ENCODE measurements at regions not wholly inside any gene's neighbourhood (a gene's known extent, or its start where the extent isn't known, plus 50 kb on each side); places are given as distances from the start of the nearest gene placed in this dataset.
"Not testable (repeated sequence)": the region's sequence is repeated elsewhere in the genome, so short reads cannot be mapped to it uniquely, and the experiment has no call there.

GRCh38 chr10:42234506-42234905 lies 403.9 kb downstream of the ZNF33B start:
- H3K4me1 ChIP-seq; intact Hi-C loops (cut with DNase I; ENCODE audit: low total_unique reads): not testable (repeated sequence)

GRCh38 chr10:42233461-42234206 lies 404.7 kb downstream of the ZNF33B start:
- not testable (repeated sequence) for H3K4me1 ChIP-seq
- WGBS, 5 donors, result 72 to 91% (median 87%) methylated on average over 5 to 8 of the region's 8 CpGs

More at GRCh38 chr10:42234506-42234905, 403.9 kb downstream of the ZNF33B start:
- not testable (repeated sequence) for H3K27me3 ChIP-seq (replicated peaks in 1 of 7); H3K4me3 ChIP-seq; H3K36me3 ChIP-seq; H3K27ac ChIP-seq; DNase-seq
- 78 to 92% (median 82%) methylated on average over 4 to 5 of the region's 5 CpGs for WGBS, 5 donors
- H3K9me3 ChIP-seq, result peaks cover 0 to 16% (median 0%) of the 10 kb centered on the region in 8 donors

GRCh38 chr10:42232955-42233354 lies 405.4 kb downstream of the ZNF33B start:
- DNase-seq; H3K4me1 ChIP-seq; H3K27ac ChIP-seq; intact Hi-C loops (cut with DNase I; ENCODE audit: low total_unique reads); H3K27me3 ChIP-seq (replicated peaks in 1 of 7); H3K36me3 ChIP-seq; H3K4me3 ChIP-seq: not testable (repeated sequence)
- WGBS, 5 donors, result 67 to 92% (median 78%) methylated on average over 1 of the region's 1 CpG; no CpG with 5 or more reads in 2 of the 5 donors
- H3K9me3 ChIP-seq, result peaks cover 0 to 20% (median 0%) of the 10 kb centered on the region in 8 donors

More at GRCh38 chr10:42233461-42234206, 404.7 kb downstream of the ZNF33B start:
- H3K27me3 ChIP-seq (replicated peaks in 1 of 7); H3K4me3 ChIP-seq; H3K27ac ChIP-seq; intact Hi-C loops (cut with DNase I; ENCODE audit: low total_unique reads); H3K36me3 ChIP-seq; DNase-seq: not testable (repeated sequence)
- H3K9me3 ChIP-seq, result peaks cover 0 to 20% (median 0%) of the 10 kb centered on the region in 8 donors

GRCh38 chr10:42230812-42231211 lies 407.6 kb downstream of the ZNF33B start:
- DNase-seq; H3K4me1 ChIP-seq; intact Hi-C loops (cut with DNase I; ENCODE audit: low total_unique reads); H3K36me3 ChIP-seq; H3K27me3 ChIP-seq (replicated peaks in 1 of 7); H3K27ac ChIP-seq; H3K4me3 ChIP-seq: not testable (repeated sequence)
- peaks cover 0 to 19% (median 0%) of the 10 kb centered on the region in 8 donors for H3K9me3 ChIP-seq
- WGBS, 5 donors, result 70 to 84% (median 78%) methylated on average over 4 of the region's 4 CpGs

GRCh38 chr10:42230115-42230514 lies 408.3 kb downstream of the ZNF33B start:
- H3K27ac ChIP-seq; H3K27me3 ChIP-seq (replicated peaks in 1 of 7); intact Hi-C loops (cut with DNase I; ENCODE audit: low total_unique reads); H3K36me3 ChIP-seq; DNase-seq; H3K4me3 ChIP-seq; H3K4me1 ChIP-seq: not testable (repeated sequence)
- peaks cover 0 to 16% (median 0%) of the 10 kb centered on the region in 8 donors for H3K9me3 ChIP-seq
- WGBS, 5 donors, result 64 to 67% (median 64%) methylated on average over 2 of the region's 2 CpGs

GRCh38 chr10:42227859-42228258 lies 410.5 kb downstream of the ZNF33B start:
- H3K27me3 ChIP-seq (replicated peaks in 1 of 7); H3K36me3 ChIP-seq; H3K4me3 ChIP-seq; H3K27ac ChIP-seq; DNase-seq; intact Hi-C loops (cut with DNase I; ENCODE audit: low total_unique reads); H3K4me1 ChIP-seq: not testable (repeated sequence)
- H3K9me3 ChIP-seq, result peaks cover 0 to 12% (median 0%) of the 10 kb centered on the region in 8 donors

GRCh38 chr10:42193588-42193987 lies 444.8 kb downstream of the ZNF33B start:
- intact Hi-C loops (cut with DNase I; ENCODE audit: low total_unique reads); H3K27ac ChIP-seq: not testable (repeated sequence)
- WGBS, 5 donors, result 54 to 66% (median 62%) methylated on average over 3 of the region's 3 CpGs

GRCh38 chr10:42192450-42192849 lies 445.9 kb downstream of the ZNF33B start:
- H3K4me3 ChIP-seq; intact Hi-C loops (cut with DNase I; ENCODE audit: low total_unique reads); H3K27me3 ChIP-seq (replicated peaks in 1 of 7); H3K4me1 ChIP-seq; H3K27ac ChIP-seq; H3K36me3 ChIP-seq; DNase-seq; H3K9me3 ChIP-seq: not testable (repeated sequence)
- peak in 8 of 11 experiments; percentile 11 to 54 (median 44) for TF ChIP-seq CTCF (IDR thresholded peaks at IDR 0.05 in 8 of 11, conservative IDR thresholded peaks at IDR 0.05 in 3 of 11)
- WGBS, 5 donors, result 0 to 4% (median 2%) methylated on average over 4 of the region's 4 CpGs

More at GRCh38 chr10:42193588-42193987, 444.8 kb downstream of the ZNF33B start:
- not testable (repeated sequence) for H3K4me1 ChIP-seq; H3K36me3 ChIP-seq; DNase-seq; H3K4me3 ChIP-seq; H3K9me3 ChIP-seq; H3K27me3 ChIP-seq (replicated peaks in 1 of 7)

GRCh38 chr10:42187501-42188195 lies 450.7 kb downstream of the ZNF33B start:
- DNase-seq; H3K9me3 ChIP-seq; H3K27ac ChIP-seq; H3K4me3 ChIP-seq; H3K4me1 ChIP-seq; H3K36me3 ChIP-seq; intact Hi-C loops (cut with DNase I; ENCODE audit: low total_unique reads); H3K27me3 ChIP-seq (replicated peaks in 1 of 7): not testable (repeated sequence)
- 56 to 76% (median 71%) methylated on average over 5 to 6 of the region's 6 CpGs for WGBS, 5 donors
